ENCODE measurements at regions not wholly inside any gene's neighbourhood (a gene's known extent, or its start where the extent isn't known, plus 50 kb on each side); places are given as distances from the start of the nearest gene placed in this dataset.

DNA sequence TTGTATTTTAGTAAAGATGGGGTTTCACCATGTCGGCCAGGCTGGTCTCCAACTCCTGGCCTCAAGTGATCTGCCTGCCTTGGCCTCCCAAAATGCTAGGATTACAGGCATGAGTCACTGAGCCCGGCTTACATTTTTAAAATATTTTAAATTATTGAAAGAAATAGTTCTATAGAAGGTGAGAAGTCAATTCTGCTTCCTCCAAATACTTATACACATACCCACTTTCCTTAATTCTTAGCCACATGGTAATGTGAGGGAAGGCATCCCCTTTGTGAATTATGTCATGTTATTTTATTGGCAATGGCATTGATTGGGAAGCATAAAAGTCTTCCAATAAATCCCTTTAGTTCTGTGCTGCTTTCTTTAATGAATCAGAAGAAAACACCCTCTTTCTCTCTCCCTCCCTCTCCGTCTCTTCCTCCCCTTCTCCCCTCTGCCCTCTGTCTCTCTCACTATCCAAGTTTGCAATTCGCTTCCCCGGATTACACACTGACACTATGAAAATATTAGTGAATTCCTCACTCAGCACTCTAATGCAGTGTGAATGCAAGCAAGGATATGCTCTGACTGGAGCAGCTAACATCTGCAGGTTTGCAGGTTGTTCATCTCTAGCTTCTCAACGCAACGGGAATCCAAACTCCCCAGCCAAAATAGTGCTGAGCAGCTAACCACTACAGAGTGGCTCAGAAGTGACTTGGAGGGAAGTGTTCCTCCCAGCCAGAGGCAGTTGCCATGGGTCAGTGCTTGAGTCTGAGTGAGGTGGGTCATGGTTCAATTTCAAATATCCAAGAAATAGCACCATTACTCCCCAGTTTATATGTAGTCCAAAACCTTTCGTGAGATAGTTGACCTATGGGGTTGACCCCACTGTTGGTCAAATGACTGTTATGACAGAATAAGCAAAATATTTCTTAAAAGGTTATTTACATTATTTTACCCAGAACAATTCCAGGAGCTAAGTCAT, 77.8 kb upstream of the CD55 start:
- CTCF ChIA-PET = interaction anchor here (0.9 to 1.6 kb wide), 3 partner anchors 10 to 161 kb away, joined by 3 to 4 read pairs (median 3); no protein-coding TSS in a partner anchor
- no peak overlapping the region for H3K4me3 ChIP-seq (ENCODE audit: low read depth, low read length)
- DNase-seq (ENCODE audit: low read depth, low spot score) = no peak
- peak overlapping the region; percentile 78 for H3K27ac ChIP-seq (ENCODE audit: low read depth, low read length)
- H3K9me3 ChIP-seq (ENCODE audit: control insufficient read depth, insufficient read depth, low read length) = no peaks in the 10 kb centered on the region
- TF ChIP-seq, protein P1, sequence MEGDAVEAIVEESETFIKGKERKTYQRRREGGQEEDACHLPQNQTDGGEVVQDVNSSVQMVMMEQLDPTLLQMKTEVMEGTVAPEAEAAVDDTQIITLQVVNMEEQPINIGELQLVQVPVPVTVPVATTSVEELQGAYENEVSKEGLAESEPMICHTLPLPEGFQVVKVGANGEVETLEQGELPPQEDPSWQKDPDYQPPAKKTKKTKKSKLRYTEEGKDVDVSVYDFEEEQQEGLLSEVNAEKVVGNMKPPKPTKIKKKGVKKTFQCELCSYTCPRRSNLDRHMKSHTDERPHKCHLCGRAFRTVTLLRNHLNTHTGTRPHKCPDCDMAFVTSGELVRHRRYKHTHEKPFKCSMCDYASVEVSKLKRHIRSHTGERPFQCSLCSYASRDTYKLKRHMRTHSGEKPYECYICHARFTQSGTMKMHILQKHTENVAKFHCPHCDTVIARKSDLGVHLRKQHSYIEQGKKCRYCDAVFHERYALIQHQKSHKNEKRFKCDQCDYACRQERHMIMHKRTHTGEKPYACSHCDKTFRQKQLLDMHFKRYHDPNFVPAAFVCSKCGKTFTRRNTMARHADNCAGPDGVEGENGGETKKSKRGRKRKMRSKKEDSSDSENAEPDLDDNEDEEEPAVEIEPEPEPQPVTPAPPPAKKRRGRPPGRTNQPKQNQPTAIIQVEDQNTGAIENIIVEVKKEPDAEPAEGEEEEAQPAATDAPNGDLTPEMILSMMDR (IDR thresholded peaks at IDR 0.05; ENCODE audit: low read depth, low read length) = no peak
- no peaks in the 10 kb centered on the region for H3K27me3 ChIP-seq (ENCODE audit: control insufficient read depth, insufficient read depth, low read length)
- POLR2A ChIA-PET = interaction anchor here (0.8 to 1.2 kb wide), 2 partner anchors 17 to 78 kb away, joined by 6 to 9 read pairs; partner anchors contain the start of gene CD55

DNA sequence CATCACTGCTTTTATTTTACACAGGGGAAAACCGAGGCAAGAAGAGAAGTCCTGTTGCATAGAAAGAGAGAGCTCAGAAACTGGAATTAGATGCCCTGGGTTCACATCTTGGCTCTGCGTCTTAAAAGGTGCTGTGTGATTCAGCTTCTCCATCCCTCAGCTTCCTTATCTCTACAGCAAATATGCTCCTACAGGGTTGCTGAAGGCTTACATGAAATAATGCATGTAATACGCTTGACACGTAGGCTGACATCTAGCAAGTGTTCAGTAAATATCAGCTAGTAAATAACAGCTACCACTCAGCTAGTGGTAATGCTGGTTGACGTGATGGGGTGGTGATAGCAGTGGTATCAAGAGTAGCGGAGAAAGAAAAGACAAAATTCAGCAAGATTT, 77.1 kb upstream of the CD55 start:
- Histone ChIP-seq H3K27me3 (ENCODE audit: control insufficient read depth, insufficient read depth, low read length) (no peaks in the 10 kb centered on the region), H3K27ac (ENCODE audit: low read depth, low read length) (no peak overlapping the region), H3K4me3 (ENCODE audit: low read depth, low read length) (no peak overlapping the region), H3K9me3 (ENCODE audit: control insufficient read depth, insufficient read depth, low read length) (no peaks in the 10 kb centered on the region)
- DNase-seq (ENCODE audit: low read depth, low spot score) = no peak
- ChIA-PET CTCF (interaction anchor here (0.9 to 1.6 kb wide), 3 partner anchors 11 to 161 kb away, joined by 3 to 4 read pairs (median 3); no protein-coding TSS in a partner anchor), POLR2A (interaction anchor here (0.8 to 1.2 kb wide), 2 partner anchors 18 to 77 kb away, joined by 6 to 9 read pairs; partner anchors contain the start of gene CD55)
- TF ChIP-seq, protein P1 (IDR thresholded peaks at IDR 0.05; ENCODE audit: low read depth, low read length) = no peak

DNA sequence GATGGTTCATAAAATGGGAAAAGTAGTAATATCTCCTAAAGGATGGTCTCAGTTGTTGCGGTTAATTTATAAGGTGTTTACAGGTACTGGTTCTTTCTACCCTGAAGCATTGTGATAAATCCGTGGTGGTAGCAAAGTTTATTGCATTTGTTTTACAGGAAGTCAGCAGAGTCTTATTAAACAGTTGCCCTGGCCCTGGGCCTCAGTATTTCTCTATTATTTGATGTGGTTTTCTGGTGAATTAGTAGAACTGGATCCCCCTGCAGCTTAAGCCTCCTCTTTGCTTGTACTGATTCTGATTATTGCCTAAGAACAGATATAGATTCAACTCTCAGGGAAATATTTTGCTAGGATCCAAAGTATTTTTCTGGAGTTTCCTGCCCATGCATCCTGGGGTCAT, 76.4 kb upstream of the CD55 start:
- DNase-seq (ENCODE audit: low read depth, low spot score) = no peak
- Histone ChIP-seq H3K27me3 (ENCODE audit: control insufficient read depth, insufficient read depth, low read length) (no peaks in the 10 kb centered on the region), H3K9me3 (ENCODE audit: control insufficient read depth, insufficient read depth, low read length) (no peaks in the 10 kb centered on the region), H3K4me3 (ENCODE audit: low read depth, low read length) (no peak overlapping the region), H3K27ac (ENCODE audit: low read depth, low read length) (no peak overlapping the region)
- POLR2A ChIA-PET = interaction anchor here (1.2 kb wide), 1 partner anchor 77 kb away, joined by 9 read pairs; the partner anchor contains the start of gene CD55
- TF ChIP-seq, protein P1 (IDR thresholded peaks at IDR 0.05; ENCODE audit: low read depth, low read length) = no peak
- CTCF ChIA-PET = interaction anchor here (1.0 to 1.6 kb wide), 2 partner anchors 12 to 15 kb away, joined by 3 to 4 read pairs; no protein-coding TSS in a partner anchor

DNA sequence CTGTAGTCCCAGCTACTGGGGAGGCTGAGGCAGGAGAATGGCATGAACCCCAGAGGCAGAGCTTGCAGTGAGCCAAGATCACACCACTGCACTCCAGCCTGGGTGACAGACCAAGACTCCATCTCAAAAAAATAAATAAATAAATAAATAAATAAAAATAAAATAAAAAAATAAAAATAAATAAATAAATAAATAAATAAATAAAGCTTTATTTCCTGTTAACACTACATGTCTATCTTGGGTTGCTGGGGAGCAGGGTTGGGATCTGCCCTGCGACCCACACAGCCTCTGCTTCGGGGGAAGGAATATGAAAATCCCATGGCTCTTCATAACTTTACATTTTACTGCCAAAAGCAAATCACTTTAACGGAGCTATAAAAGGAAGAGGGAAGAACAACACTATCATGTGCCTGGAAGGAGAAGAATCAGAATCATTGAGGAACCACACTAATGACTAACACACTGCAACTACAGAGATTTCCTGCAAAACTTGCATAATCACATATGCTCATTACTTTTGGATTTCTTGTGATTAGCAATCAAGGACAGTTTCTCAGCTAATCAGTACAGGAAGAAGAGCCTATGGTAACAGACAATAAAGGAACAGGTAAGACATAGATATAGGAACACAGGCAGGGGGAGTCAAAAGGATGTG, 72.8 kb upstream of the CD55 start:
- POLR2A ChIA-PET = no interaction called here

More for the DNA sequence above, 72.8 kb upstream of the CD55 start:
- Histone ChIP-seq H3K27me3 (ENCODE audit: control insufficient read depth, insufficient read depth, low read length) (no peaks in the 10 kb centered on the region), H3K4me3 (ENCODE audit: low read depth, low read length) (no peak overlapping the region), H3K27ac (ENCODE audit: low read depth, low read length) (no peak overlapping the region), H3K9me3 (ENCODE audit: control insufficient read depth, insufficient read depth, low read length) (no peaks in the 10 kb centered on the region)
- CTCF ChIA-PET = no interaction called here
- DNase-seq (ENCODE audit: low read depth, low spot score) = no peak
- TF ChIP-seq, protein P1 (IDR thresholded peaks at IDR 0.05; ENCODE audit: low read depth, low read length) = no peak

All from AG04450 (cell line).